ENCODE measurements at regions not wholly inside any gene's neighbourhood (a gene's known extent, or its start where the extent isn't known, plus 50 kb on each side); places are given as distances from the start of the nearest gene placed in this dataset.

- Histone ChIP-seq H2BK15ac (ENCODE audit: low read depth, low read length) (no peak overlapping the region), H2BK20ac (ENCODE audit: low read depth, low read length) (no peak overlapping the region), H3K9me1 (ENCODE audit: insufficient read depth, low read length) (no peaks in the 10 kb centered on the region), H2BK5ac (ENCODE audit: low read depth, low read length, poor library complexity, severe bottlenecking) (no peak overlapping the region), H3K23ac (ENCODE audit: low read depth, low read length) (no peak overlapping the region), H4K5ac (ENCODE audit: low read depth, low read length) (no peak overlapping the region), H3K4ac (ENCODE audit: low read depth, low read length) (no peak overlapping the region), H4K91ac (ENCODE audit: insufficient read depth, low read depth, low read length) (no peak overlapping the region), H3K4me3 (ENCODE audit: insufficient read depth, low read depth, low read length) (no peak overlapping the region), H3K36me3 (ENCODE audit: control insufficient read depth, insufficient read depth, low read length) (no peaks in the 10 kb centered on the region), H4K20me1 (ENCODE audit: insufficient read depth, low read length) (no peaks in the 10 kb centered on the region), H3K4me1 (ENCODE audit: control insufficient read depth, insufficient read depth, low read length) (no peaks in the 10 kb centered on the region), H3K79me1 (ENCODE audit: low read depth in 1 of 2, low read length in 2 of 2) (no peaks in the 10 kb centered on the region), H4K8ac (ENCODE audit: low read depth in 2 of 2, low read length in 2 of 2) (no peak overlapping the region), H3K56ac (ENCODE audit: extremely low read depth, insufficient read depth, low read length) (no peak overlapping the region), H2AFZ (replicated peaks; ENCODE audit: low read length, poor library complexity) (no peak overlapping the region), H2AK9ac (replicated peaks; ENCODE audit: low read depth, low read length, poor library complexity) (no peak overlapping the region), H3K27me3 (ENCODE audit: control insufficient read depth, insufficient read depth, low read length) (no peaks in the 10 kb centered on the region), H3K27ac (ENCODE audit: insufficient read depth, low read length) (no peak overlapping the region), H2AK5ac (ENCODE audit: low read depth, low read length) (no peak overlapping the region), H3K9ac (ENCODE audit: low read depth, low read length) (no peak overlapping the region), H3K4me2 (ENCODE audit: low read depth, low read length) (no peak overlapping the region), H3K18ac (ENCODE audit: low read depth, low read length) (no peak overlapping the region), H2BK120ac (ENCODE audit: low read depth, low read length) (no peak overlapping the region), H3K9me3 (ENCODE audit: control insufficient read depth, insufficient read depth, low read length) (no peaks in the 10 kb centered on the region), H3K14ac (replicated peaks; ENCODE audit: low read depth, low read length) (no peak overlapping the region)
- in situ Hi-C loops (cut with MboI; ENCODE audit: low sequenced_read_pairs), result no loop called here
- POLR2A ChIA-PET (ENCODE audit: unreplicated experiment), result no interaction called here
- WGBS, 2 experiments (ENCODE audit: extremely low coverage in 2 of 2, insufficient read length in 1 of 2), result no CpG with 5 or more reads among the region's 6 CpGs
- ATAC-seq (ENCODE audit: low read depth) (no peak), DNase-seq (no peak)
- TF ChIP-seq CTCF (conservative IDR thresholded peaks at IDR 0.05; ENCODE audit: low read depth, low read length), result no peak
- TF ChIP-seq RAD21 (IDR thresholded peaks at IDR 0.05; ENCODE audit: low read length), result no peak
- TF ChIP-seq BHLHE40 (IDR thresholded peaks at IDR 0.05; ENCODE audit: low read depth, low read length), result no peak
- TF ChIP-seq NFE2L2 (IDR thresholded peaks at IDR 0.05; ENCODE audit: low read depth, low read length), result no peak
- no peak for TF ChIP-seq CHD1 (IDR thresholded peaks at IDR 0.05; ENCODE audit: low read depth, low read length)
- TF ChIP-seq ELK1 (IDR thresholded peaks at IDR 0.05; ENCODE audit: borderline replicate concordance, low read depth, low read length), result no peak
- no peak for TF ChIP-seq MAFK (IDR thresholded peaks at IDR 0.05; ENCODE audit: low read depth, low read length)
- no peak for TF ChIP-seq FOS (IDR thresholded peaks at IDR 0.05; ENCODE audit: low read depth, low read length)
- no peak for TF ChIP-seq RFX5 (IDR thresholded peaks at IDR 0.05; ENCODE audit: low read depth, low read length)
- no peak for TF ChIP-seq MXI1 (IDR thresholded peaks at IDR 0.05; ENCODE audit: borderline replicate concordance, low read depth, low read length)
- TF ChIP-seq RCOR1 (IDR thresholded peaks at IDR 0.05; ENCODE audit: insufficient replicate concordance, low read length), result no peak
- TF ChIP-seq POLR2A (IDR thresholded peaks at IDR 0.05; ENCODE audit: low read depth, low read length), result no peak
- no peak for TF ChIP-seq SMC3 (IDR thresholded peaks at IDR 0.05; ENCODE audit: low read depth, low read length)
- TF ChIP-seq USF2 (IDR thresholded peaks at IDR 0.05; ENCODE audit: low read depth, low read length), result no peak
- TF ChIP-seq CEBPB (IDR thresholded peaks at IDR 0.05; ENCODE audit: low read depth, low read length), result no peak
- no peak for TF ChIP-seq MAZ (IDR thresholded peaks at IDR 0.05; ENCODE audit: borderline replicate concordance, low read depth, low read length)
- dilution Hi-C loops (cut with HindIII; ENCODE audit: low sequenced_read_pairs, unreplicated experiment), result no loop called here
- intact Hi-C loops (cut with micrococcal nuclease), result no loop called here
- BruUV-seq (replicated peaks), result no TSS peak
- CTCF ChIA-PET, result no interaction called here
These were observed 268.5 kb downstream of the C3orf38 start for GRCh38 chr3:88418219-88418618.

Data from IMR-90 (cell line).